ENCODE measurements at regions not wholly inside any gene's neighbourhood (a gene's known extent, or its start where the extent isn't known, plus 50 kb on each side); places are given as distances from the start of the nearest gene placed in this dataset.

- 22 to 65% methylated on average over 4 of the region's 4 CpGs for WGBS, 2 donors
- Histone ChIP-seq H3K27me3 (no peaks in the 10 kb centered on the region), H3K36me3 (no peaks in the 10 kb centered on the region), H3K4me1 (peaks cover 0 to 99% (median 91%) of the 10 kb centered on the region in 4 donors), H3K27ac (peak overlapping the region; percentile 76 to 90 (median 86)), H3K4me3 (no peak overlapping the region), H3K9me3 (no peaks in the 10 kb centered on the region)
- no peak for DNase-seq
- no peak for TF ChIP-seq EP300 (IDR thresholded peaks at IDR 0.05)
- TF ChIP-seq, protein P1, sequence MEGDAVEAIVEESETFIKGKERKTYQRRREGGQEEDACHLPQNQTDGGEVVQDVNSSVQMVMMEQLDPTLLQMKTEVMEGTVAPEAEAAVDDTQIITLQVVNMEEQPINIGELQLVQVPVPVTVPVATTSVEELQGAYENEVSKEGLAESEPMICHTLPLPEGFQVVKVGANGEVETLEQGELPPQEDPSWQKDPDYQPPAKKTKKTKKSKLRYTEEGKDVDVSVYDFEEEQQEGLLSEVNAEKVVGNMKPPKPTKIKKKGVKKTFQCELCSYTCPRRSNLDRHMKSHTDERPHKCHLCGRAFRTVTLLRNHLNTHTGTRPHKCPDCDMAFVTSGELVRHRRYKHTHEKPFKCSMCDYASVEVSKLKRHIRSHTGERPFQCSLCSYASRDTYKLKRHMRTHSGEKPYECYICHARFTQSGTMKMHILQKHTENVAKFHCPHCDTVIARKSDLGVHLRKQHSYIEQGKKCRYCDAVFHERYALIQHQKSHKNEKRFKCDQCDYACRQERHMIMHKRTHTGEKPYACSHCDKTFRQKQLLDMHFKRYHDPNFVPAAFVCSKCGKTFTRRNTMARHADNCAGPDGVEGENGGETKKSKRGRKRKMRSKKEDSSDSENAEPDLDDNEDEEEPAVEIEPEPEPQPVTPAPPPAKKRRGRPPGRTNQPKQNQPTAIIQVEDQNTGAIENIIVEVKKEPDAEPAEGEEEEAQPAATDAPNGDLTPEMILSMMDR (IDR thresholded peaks at IDR 0.05): no peak
- peak in 2 of 4 donors; percentile 11 to 17 for TF ChIP-seq POLR2AphosphoS5 (IDR thresholded peaks at IDR 0.05)
- TF ChIP-seq POLR2A (IDR thresholded peaks at IDR 0.05): no peak
- intact Hi-C loops (cut with DNase I): loop anchor here (2.0 kb wide), 1 partner anchor 131 kb away; no protein-coding TSS in a partner anchor
Observed at GRCh38 chr13:44305917-44306370, 67.7 kb upstream of the SERP2 start.

- Histone ChIP-seq H3K27me3 (no peaks in the 10 kb centered on the region), H3K4me1 (peaks cover 0 to 99% (median 91%) of the 10 kb centered on the region in 4 donors), H3K4me3 (no peak overlapping the region), H3K36me3 (no peaks in the 10 kb centered on the region), H3K27ac (peak overlapping the region; percentile 76 to 90 (median 86)), H3K9me3 (no peaks in the 10 kb centered on the region)
- intact Hi-C loops (cut with DNase I): loop anchor here (2.0 kb wide), 1 partner anchor 130 kb away; no protein-coding TSS in a partner anchor
- TF ChIP-seq EP300 (IDR thresholded peaks at IDR 0.05) (peak; percentile 44 to 93 (median 85)), POLR2AphosphoS5 (IDR thresholded peaks at IDR 0.05) (peak; percentile 76 to 87 (median 82)), POLR2A (IDR thresholded peaks at IDR 0.05) (no peak)
- TF ChIP-seq, protein P1 (IDR thresholded peaks at IDR 0.05): no peak
- 10 to 40% methylated on average over 14 of the region's 14 CpGs for WGBS, 2 donors
- DNase-seq: peak; percentile 90
Observed at GRCh38 chr13:44306371-44307192, 67.0 kb upstream of the SERP2 start.

DNA sequence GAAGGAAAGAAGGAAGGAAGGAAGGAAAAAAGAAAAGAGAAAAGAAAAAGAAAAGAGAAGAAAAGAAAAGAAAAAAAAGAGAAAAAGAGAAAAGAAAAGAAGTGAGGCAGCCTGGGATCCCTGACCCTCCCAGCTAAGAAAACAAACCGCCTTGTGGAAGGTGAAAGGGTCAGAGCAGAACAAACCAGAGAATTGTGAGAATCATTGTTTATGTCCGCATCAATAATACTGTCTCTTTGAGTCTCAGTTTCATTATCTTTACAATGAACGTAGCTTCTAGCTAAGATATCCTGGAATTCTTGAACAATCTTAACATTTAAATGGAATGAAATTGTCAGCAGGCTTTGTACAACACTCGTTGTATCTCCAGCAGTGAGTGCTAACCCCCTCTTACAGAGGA lies 66.4 kb upstream of the SERP2 start:
- Histone ChIP-seq H3K27ac (peak overlapping the region; percentile 76 to 90 (median 86)), H3K9me3 (no peaks in the 10 kb centered on the region), H3K4me3 (no peak overlapping the region), H3K36me3 (no peaks in the 10 kb centered on the region), H3K4me1 (peaks cover 0 to 96% (median 88%) of the 10 kb centered on the region in 4 donors), H3K27me3 (no peaks in the 10 kb centered on the region)
- intact Hi-C loops (cut with DNase I): loop anchor here (2.0 kb wide), 1 partner anchor 130 kb away; no protein-coding TSS in a partner anchor
- no peak for DNase-seq
- no peak for TF ChIP-seq POLR2A (IDR thresholded peaks at IDR 0.05)
- WGBS, 2 donors: 41 to 78% methylated on average over 4 of the region's 4 CpGs

DNA sequence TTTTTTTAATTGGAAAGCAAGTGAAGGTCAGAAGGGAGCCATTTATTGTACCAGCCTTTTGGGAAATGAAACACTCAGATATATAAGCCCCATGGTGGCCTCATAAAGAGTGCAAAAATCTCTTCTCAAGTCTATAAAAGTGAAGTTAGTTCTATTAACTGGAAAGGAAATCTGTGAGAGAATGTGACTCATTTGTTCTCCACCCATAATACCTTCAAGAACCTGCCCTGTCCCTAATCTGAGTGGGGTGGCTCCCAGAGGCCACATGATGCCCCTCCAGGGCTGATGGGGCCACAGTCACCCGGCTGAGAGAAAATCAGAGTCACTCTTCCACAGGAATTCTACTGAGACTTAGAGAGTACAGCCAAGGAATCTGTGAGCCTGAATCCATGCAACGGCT lies 65.8 kb upstream of the SERP2 start:
- Histone ChIP-seq H3K36me3 (no peaks in the 10 kb centered on the region), H3K27me3 (no peaks in the 10 kb centered on the region), H3K27ac (peak overlapping the region; percentile 76 to 90 (median 86)), H3K9me3 (no peaks in the 10 kb centered on the region), H3K4me3 (no peak overlapping the region), H3K4me1 (peaks cover 0 to 96% (median 84%) of the 10 kb centered on the region in 4 donors)
- no peak for TF ChIP-seq EP300 (IDR thresholded peaks at IDR 0.05)
- intact Hi-C loops (cut with DNase I): loop anchor here (2.0 kb wide), 1 partner anchor 129 kb away; no protein-coding TSS in a partner anchor
- 67 to 81% methylated on average over 2 of the region's 2 CpGs for WGBS, 2 donors
- DNase-seq: no peak

DNA sequence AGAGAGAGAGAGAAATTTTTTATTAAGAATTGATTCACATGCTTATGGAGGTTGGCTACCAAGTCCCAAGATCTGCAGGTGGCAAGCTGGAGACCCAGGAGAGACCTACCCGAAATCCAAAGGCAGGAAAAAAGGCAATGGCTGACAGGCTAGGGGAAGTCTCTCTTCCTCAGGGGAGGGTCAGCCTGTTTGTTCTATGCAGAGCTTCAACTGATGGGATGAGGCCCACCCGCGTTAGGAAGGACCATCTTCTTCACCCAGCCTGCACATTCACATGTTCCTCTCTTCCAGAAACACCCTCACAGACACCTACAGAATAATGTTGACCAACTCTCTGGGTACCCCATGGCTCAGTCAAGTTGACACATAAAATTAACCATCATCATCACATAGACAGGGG lies 65.3 kb upstream of the SERP2 start:
- TF ChIP-seq, protein P1 (IDR thresholded peaks at IDR 0.05): no peak
- no peak for TF ChIP-seq POLR2A (IDR thresholded peaks at IDR 0.05)
- no peak for TF ChIP-seq EP300 (IDR thresholded peaks at IDR 0.05)
- H3K27ac ChIP-seq: peak overlapping the region; percentile 76 to 90 (median 86)

More for the DNA sequence above, 65.3 kb upstream of the SERP2 start:
- Histone ChIP-seq H3K4me3 (no peak overlapping the region), H3K27me3 (no peaks in the 10 kb centered on the region), H3K4me1 (peaks cover 0 to 96% (median 83%) of the 10 kb centered on the region in 4 donors), H3K36me3 (no peaks in the 10 kb centered on the region), H3K9me3 (no peaks in the 10 kb centered on the region)
- WGBS, 2 donors: 95 to 97% methylated on average over 3 of the region's 3 CpGs
- intact Hi-C loops (cut with DNase I): no loop called here
- DNase-seq: no peak

Measured in sigmoid colon (tissue), 6 donors.